ENCODE measurements at regions not wholly inside any gene's neighbourhood (a gene's known extent, or its start where the extent isn't known, plus 50 kb on each side); places are given as distances from the start of the nearest gene placed in this dataset.

GRCh38 chr7:130910949-130911944 is 177.2 kb upstream of the KLF14 start:
- H3K4me3 ChIP-seq (ENCODE audit: low read depth, low read length), result no peak overlapping the region

GRCh38 chr7:130912082-130912861 is 178.3 kb upstream of the KLF14 start:
- no peak overlapping the region for H3K4me3 ChIP-seq (ENCODE audit: low read depth, low read length)

- H3K4me3 ChIP-seq (ENCODE audit: low read depth, low read length), result no peak overlapping the region
Measured at GRCh38 chr7:130912862-130913638, 179.0 kb upstream of the KLF14 start.

- no peak overlapping the region for H3K4me3 ChIP-seq (ENCODE audit: low read depth, low read length)
Measured at GRCh38 chr7:130913639-130914553, 179.9 kb upstream of the KLF14 start.

- H3K4me3 ChIP-seq (ENCODE audit: low read depth, low read length), result no peak overlapping the region
Measured at GRCh38 chr7:130914554-130915294, 180.7 kb upstream of the KLF14 start.

GRCh38 chr7:130917669-130918128 is 183.7 kb upstream of the KLF14 start:
- no peak overlapping the region for H3K4me3 ChIP-seq (ENCODE audit: low read depth, low read length)

- no peak overlapping the region for H3K4me3 ChIP-seq (ENCODE audit: low read depth, low read length)
Measured at GRCh38 chr7:130918129-130919052, 184.4 kb upstream of the KLF14 start.

- H3K4me3 ChIP-seq (ENCODE audit: low read depth, low read length), result no peak overlapping the region
Measured at GRCh38 chr7:130919316-130920103, 185.5 kb upstream of the KLF14 start.

GRCh38 chr7:130920122-130920521 is 186.1 kb upstream of the KLF14 start:
- no peak overlapping the region for H3K4me3 ChIP-seq (ENCODE audit: low read depth, low read length)

GRCh38 chr7:130921391-130922180 is 187.6 kb upstream of the KLF14 start:
- no peak overlapping the region for H3K4me3 ChIP-seq (ENCODE audit: low read depth, low read length)

- no peak overlapping the region for H3K4me3 ChIP-seq (ENCODE audit: low read depth, low read length)
Measured at GRCh38 chr7:130922206-130923112, 188.5 kb upstream of the KLF14 start.

- no peak overlapping the region for H3K4me3 ChIP-seq (ENCODE audit: low read depth, low read length)
Measured at GRCh38 chr7:130923365-130923764, 189.4 kb upstream of the KLF14 start.

GRCh38 chr7:130923930-130924329 is 189.9 kb upstream of the KLF14 start:
- no peak overlapping the region for H3K4me3 ChIP-seq (ENCODE audit: low read depth, low read length)

GRCh38 chr7:130925136-130925794 is 191.3 kb upstream of the KLF14 start:
- no peak overlapping the region for H3K4me3 ChIP-seq (ENCODE audit: low read depth, low read length)

Data from iPS-11a (cell line).